ENCODE measurements at regions not wholly inside any gene's neighbourhood (a gene's known extent, or its start where the extent isn't known, plus 50 kb on each side); places are given as distances from the start of the nearest gene placed in this dataset.

DNA sequence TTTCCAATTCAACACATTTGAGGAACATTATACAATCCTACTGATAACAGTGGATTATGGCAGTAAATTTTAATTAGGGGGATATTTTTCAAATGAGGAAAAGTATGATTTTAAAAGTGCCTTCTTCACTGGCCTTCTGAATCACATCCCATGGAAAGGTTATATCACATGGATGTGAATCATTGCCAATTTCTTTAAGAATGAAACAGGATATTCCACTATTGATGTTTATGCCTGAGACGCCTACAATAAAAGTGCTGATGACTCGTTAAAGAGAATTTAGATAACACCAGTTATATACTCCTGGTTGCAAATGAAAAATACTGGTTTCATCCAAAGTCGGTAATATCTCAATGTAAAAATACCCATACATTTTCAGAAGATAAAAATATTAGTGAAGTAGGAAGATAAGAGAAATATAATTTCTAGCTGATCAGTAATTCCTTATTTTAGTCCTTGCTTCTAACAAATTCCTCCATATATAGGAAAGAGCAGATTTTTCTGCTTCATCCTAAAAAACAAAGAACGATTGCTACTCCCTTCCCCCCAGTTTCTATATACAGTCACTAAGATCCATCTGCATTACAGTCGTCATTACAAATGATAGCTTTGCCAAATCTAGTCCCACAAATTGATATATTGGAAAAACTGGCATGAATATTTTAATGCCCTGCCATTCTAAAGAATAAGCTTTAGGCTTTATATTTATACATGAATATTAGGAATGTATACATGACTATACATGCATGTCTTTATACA is 139.5 kb upstream of the SOX5 start:
- TF ChIP-seq, protein P1, sequence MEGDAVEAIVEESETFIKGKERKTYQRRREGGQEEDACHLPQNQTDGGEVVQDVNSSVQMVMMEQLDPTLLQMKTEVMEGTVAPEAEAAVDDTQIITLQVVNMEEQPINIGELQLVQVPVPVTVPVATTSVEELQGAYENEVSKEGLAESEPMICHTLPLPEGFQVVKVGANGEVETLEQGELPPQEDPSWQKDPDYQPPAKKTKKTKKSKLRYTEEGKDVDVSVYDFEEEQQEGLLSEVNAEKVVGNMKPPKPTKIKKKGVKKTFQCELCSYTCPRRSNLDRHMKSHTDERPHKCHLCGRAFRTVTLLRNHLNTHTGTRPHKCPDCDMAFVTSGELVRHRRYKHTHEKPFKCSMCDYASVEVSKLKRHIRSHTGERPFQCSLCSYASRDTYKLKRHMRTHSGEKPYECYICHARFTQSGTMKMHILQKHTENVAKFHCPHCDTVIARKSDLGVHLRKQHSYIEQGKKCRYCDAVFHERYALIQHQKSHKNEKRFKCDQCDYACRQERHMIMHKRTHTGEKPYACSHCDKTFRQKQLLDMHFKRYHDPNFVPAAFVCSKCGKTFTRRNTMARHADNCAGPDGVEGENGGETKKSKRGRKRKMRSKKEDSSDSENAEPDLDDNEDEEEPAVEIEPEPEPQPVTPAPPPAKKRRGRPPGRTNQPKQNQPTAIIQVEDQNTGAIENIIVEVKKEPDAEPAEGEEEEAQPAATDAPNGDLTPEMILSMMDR (IDR thresholded peaks at IDR 0.05), result no peak
- no peak for TF ChIP-seq EZH2 (IDR thresholded peaks at IDR 0.05; ENCODE audit: borderline replicate concordance, insufficient read depth, low read depth, low read length, poor library complexity, severe bottlenecking)
